Loucy (cell line): ENCODE measurements at regions not wholly inside any gene's neighbourhood (a gene's known extent, or its start where the extent isn't known, plus 50 kb on each side); places are given as distances from the start of the nearest gene placed in this dataset.
"Not testable (repeated sequence)": the region's sequence is repeated elsewhere in the genome, so short reads cannot be mapped to it uniquely, and the experiment has no call there.

Source experiments
- H2AFZ ChIP-seq: fragments of 200-600 bp; sonication (generic); 2 replicates; pipeline ENCODE4 v1.6.0; 2016; ENCODE audit warnings: antibody characterized with exemption, mild to moderate bottlenecking, low read length, moderate library complexity
- H3F3A ChIP-seq: fragments of 200-600 bp; 2 replicates; pipeline ENCODE4 v1.6.0; 2016; ENCODE audit warnings: antibody characterized with exemption, low read depth, mild to moderate bottlenecking
- H3K27me3 ChIP-seq: fragments of 200-600 bp; sonication (generic); 2 replicates; pipeline ENCODE4 v1.6.1; 2014; ENCODE audit warnings: low read length, mild to moderate bottlenecking; ENCODE audit not compliant: insufficient read depth, poor library complexity, severe bottlenecking
- H3K36me3 ChIP-seq: fragments of 200-600 bp; sonication (generic); 2 replicates; pipeline ENCODE4 v1.6.1; 2016; ENCODE audit warnings: low read length; ENCODE audit not compliant: insufficient read depth
- H3K4me1 ChIP-seq: fragments of 200-600 bp; sonication (generic); 2 replicates; pipeline ENCODE4 v1.5.1; 2014; ENCODE audit warnings: low read length, mild to moderate bottlenecking; ENCODE audit not compliant: insufficient read depth, poor library complexity, severe bottlenecking
- H3K4me2 ChIP-seq: fragments of 200-600 bp; sonication (generic); 2 replicates; pipeline ENCODE4 v1.6.0; 2014; ENCODE audit warnings: antibody characterized with exemption, low read length, low read depth, mild to moderate bottlenecking; ENCODE audit not compliant: poor library complexity, severe bottlenecking
- H3K4me3 ChIP-seq: fragments of 200-600 bp; sonication (generic); 2 replicates; pipeline ENCODE4 v1.5.1; 2014; ENCODE audit warnings: low read length, mild to moderate bottlenecking, mixed read lengths; ENCODE audit not compliant: poor library complexity, severe bottlenecking
- H3K79me2 ChIP-seq: fragments of 200-600 bp; sonication (generic); 2 replicates; pipeline ENCODE4 v1.6.1; 2014; ENCODE audit warnings: low read length; ENCODE audit not compliant: insufficient read depth
- H3K9ac ChIP-seq: fragments of 200-600 bp; sonication (generic); 2 replicates; pipeline ENCODE4 v1.6.0; 2014; ENCODE audit warnings: mild to moderate bottlenecking, low read depth, low read length, moderate library complexity; ENCODE audit not compliant: poor library complexity, severe bottlenecking
- H3K9me2 ChIP-seq: fragments of 200-600 bp; sonication (generic); replicated peaks from 2 replicates; pipeline ENCODE4 v1.6.1; 2016; ENCODE audit warnings: low read depth, low read length, mixed read lengths
- H3K9me3 ChIP-seq: fragments of 200-600 bp; sonication (generic); 2 replicates; pipeline ENCODE4 v1.6.1; 2014; ENCODE audit warnings: mild to moderate bottlenecking, antibody characterized with exemption, low read length, low read depth; ENCODE audit not compliant: insufficient read depth
- H4K20me1 ChIP-seq: fragments of 200-600 bp; sonication (generic); 2 replicates; pipeline ENCODE4 v1.6.0; 2014; ENCODE audit warnings: antibody characterized with exemption, low read length, mild to moderate bottlenecking; ENCODE audit not compliant: insufficient read depth, poor library complexity, severe bottlenecking
- EZH2phosphoT487 ChIP-seq: fragments of 200-600 bp; IDR thresholded peaks from 2 replicates; pipeline ENCODE4 v1.6.1; 2018; ENCODE audit warnings: antibody characterized with exemption, mild to moderate bottlenecking, moderate library complexity, borderline replicate concordance
- TF ChIP-seq, protein P1 (sequence below): fragments of 200-600 bp; sonication (generic); conservative IDR thresholded peaks from 2 replicates; pipeline ENCODE4 v1.5.1; 2014; ENCODE audit warnings: mild to moderate bottlenecking, antibody characterized with exemption, low read length

DNA sequence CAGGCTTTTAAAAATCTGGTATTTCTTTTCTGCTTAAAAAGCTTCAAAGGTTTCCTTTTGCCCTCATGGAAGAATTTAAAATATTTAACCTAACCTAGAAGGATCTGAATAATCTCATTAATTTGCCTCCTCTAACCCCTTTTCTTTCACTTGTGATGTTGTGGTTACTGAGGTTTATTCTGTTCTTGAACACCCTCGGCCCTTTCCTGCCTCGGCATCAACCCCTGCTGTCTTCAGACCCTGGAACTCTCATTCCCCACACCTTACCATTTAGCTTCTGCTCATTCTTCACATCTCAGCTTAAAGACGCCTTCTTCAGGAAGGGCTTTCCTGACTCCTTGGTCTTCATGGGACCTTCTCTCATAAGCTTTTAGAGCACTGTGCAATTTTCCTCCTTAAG is 131.4 kb upstream of the MAN2A1 start:
- Histone ChIP-seq H3K4me1 (peaks cover 8% of the 10 kb centered on the region), H3K4me2 (peak overlapping the region; percentile 45), H3F3A (no peaks in the 10 kb centered on the region), H4K20me1 (no peaks in the 10 kb centered on the region), H2AFZ (no peak overlapping the region), H3K9ac (no peak overlapping the region), H3K36me3 (no peaks in the 10 kb centered on the region), H3K79me2 (no peaks in the 10 kb centered on the region), H3K9me2 (no peaks in the 10 kb centered on the region), H3K4me3 (peak overlapping the region; percentile 43), H3K9me3 (no peaks in the 10 kb centered on the region), H3K27me3 (no peaks in the 10 kb centered on the region)
- TF ChIP-seq, protein P1, sequence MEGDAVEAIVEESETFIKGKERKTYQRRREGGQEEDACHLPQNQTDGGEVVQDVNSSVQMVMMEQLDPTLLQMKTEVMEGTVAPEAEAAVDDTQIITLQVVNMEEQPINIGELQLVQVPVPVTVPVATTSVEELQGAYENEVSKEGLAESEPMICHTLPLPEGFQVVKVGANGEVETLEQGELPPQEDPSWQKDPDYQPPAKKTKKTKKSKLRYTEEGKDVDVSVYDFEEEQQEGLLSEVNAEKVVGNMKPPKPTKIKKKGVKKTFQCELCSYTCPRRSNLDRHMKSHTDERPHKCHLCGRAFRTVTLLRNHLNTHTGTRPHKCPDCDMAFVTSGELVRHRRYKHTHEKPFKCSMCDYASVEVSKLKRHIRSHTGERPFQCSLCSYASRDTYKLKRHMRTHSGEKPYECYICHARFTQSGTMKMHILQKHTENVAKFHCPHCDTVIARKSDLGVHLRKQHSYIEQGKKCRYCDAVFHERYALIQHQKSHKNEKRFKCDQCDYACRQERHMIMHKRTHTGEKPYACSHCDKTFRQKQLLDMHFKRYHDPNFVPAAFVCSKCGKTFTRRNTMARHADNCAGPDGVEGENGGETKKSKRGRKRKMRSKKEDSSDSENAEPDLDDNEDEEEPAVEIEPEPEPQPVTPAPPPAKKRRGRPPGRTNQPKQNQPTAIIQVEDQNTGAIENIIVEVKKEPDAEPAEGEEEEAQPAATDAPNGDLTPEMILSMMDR: no peak
- no peak for TF ChIP-seq EZH2phosphoT487

DNA sequence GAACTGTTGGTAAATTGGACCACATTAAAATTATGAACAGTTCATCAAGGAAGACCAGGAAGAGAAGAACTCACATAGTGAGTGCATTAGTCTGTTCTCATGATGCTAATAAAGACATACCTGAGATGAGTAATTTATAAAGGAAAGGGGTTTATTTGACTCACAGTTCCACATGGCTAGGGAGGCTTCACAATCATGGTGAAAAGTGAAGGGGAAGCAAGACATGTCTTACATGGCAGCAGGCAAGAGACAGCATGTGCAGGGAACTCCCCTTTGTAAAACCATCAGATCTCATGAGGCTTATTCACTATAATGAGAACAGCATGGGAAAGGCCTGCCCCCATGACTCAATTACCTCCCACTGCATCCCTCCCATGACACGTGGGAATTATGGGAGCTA is 135.9 kb upstream of the MAN2A1 start:
- H3K79me2 ChIP-seq: no peaks in the 10 kb centered on the region
- no peaks in the 10 kb centered on the region for H3F3A ChIP-seq
- no peak overlapping the region for H2AFZ ChIP-seq
- no peaks in the 10 kb centered on the region for H3K27me3 ChIP-seq
- H3K4me2 ChIP-seq: no peak overlapping the region
- no peak overlapping the region for H3K9ac ChIP-seq
- no peaks in the 10 kb centered on the region for H3K9me2 ChIP-seq
- no peaks in the 10 kb centered on the region for H4K20me1 ChIP-seq
- no peaks in the 10 kb centered on the region for H3K9me3 ChIP-seq
- H3K4me3 ChIP-seq: no peak overlapping the region
- H3K4me1 ChIP-seq: peaks cover 4% of the 10 kb centered on the region
- H3K36me3 ChIP-seq: no peaks in the 10 kb centered on the region
- TF ChIP-seq EZH2phosphoT487: no peak
- TF ChIP-seq, protein P1: no peak

DNA sequence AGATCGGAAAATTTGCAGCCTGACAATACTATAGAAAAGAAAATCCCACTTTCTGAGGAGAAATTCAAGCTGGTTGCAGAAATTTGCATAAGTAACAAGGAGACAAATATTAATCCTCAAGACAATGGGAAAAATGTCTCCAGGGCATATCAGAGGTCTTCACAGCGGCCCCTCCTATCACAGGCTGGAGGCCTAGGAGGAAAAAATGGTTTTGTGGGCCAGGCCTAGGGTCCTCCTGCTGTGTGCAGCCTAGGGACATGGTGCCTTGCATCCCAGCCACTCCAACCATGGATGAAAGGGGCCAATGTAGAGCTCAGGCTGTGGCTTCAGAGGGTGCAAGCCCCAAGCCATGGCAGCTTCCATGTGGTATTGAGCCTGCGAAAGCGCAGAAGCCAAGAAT is 138.5 kb upstream of the MAN2A1 start:
- H3K36me3 ChIP-seq, H3F3A ChIP-seq, H3K4me2 ChIP-seq, H3K4me1 ChIP-seq, H3K9ac ChIP-seq, H3K9me2 ChIP-seq, H3K27me3 ChIP-seq, H3K9me3 ChIP-seq, H3K79me2 ChIP-seq, H3K4me3 ChIP-seq, H2AFZ ChIP-seq, H4K20me1 ChIP-seq: not testable (repeated sequence)

DNA sequence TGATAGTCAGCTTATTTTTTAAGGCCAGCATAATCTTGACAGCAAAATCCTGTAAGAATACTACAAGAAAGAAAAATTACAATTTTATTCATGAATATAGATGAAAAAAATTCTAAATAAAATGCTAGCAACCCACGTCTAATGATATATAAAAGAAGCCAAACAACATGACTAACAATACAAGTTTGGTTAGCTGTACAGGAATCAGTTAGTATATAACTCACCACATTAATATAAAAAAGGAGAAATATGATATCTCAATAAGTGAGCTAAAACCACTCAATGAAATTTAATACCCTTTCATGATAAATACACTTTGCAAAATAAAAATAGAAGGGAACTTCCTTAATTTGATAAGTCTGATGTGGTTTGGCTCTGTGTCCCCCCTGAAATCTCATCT is 139.7 kb upstream of the MAN2A1 start:
- Histone ChIP-seq H2AFZ (no peak overlapping the region), H3K9me2 (no peaks in the 10 kb centered on the region), H3K9ac (no peak overlapping the region)

More for the DNA sequence above, 139.7 kb upstream of the MAN2A1 start:
- Histone ChIP-seq H3F3A (no peaks in the 10 kb centered on the region), H3K27me3 (no peaks in the 10 kb centered on the region), H3K4me2 (no peak overlapping the region), H3K79me2 (no peaks in the 10 kb centered on the region), H3K4me1 (no peaks in the 10 kb centered on the region), H3K9me3 (no peaks in the 10 kb centered on the region), H4K20me1 (no peaks in the 10 kb centered on the region), H3K4me3 (no peak overlapping the region), H3K36me3 (no peaks in the 10 kb centered on the region)
- no peak for TF ChIP-seq EZH2phosphoT487
- TF ChIP-seq, protein P1: no peak
